HepG2 (cell line): ENCODE measurements at regions not wholly inside any gene's neighbourhood (a gene's known extent, or its start where the extent isn't known, plus 50 kb on each side); places are given as distances from the start of the nearest gene placed in this dataset.

Source experiments
- ATAC-seq: fragments of 200-7000 bp; cut with Tn5 transposase; 3 replicates; pipeline ENCODE4 v1.9.1; 2020; ENCODE audit warnings: mild to moderate bottlenecking, moderate library complexity
- BruUV-seq: library from RNA; stranded (reverse); fragments of 400-500 nt; replicated peaks from 2 replicates; lab custom pipeline; 2021; lab: Mats Ljungman, UMichigan
- CTCF ChIA-PET: fragments of 300-600 bp; formaldehyde crosslinking; extraction: SDS; loops from one replicate; lab custom pipeline; 2021; ENCODE audit warnings: low total read pairs, inconsistent platforms, low intra/inter-chr PET ratio; lab: Yijun Ruan, JAX
- POLR2A ChIA-PET: fragments of 350-600 bp; sonication (Branson Sonifier 250); formaldehyde crosslinking; loops from one replicate; lab custom pipeline; 2020; ENCODE audit warnings: antibody characterized with exemption, inconsistent platforms; lab: Yijun Ruan, JAX
- DNase-seq: peaks from one replicate; pipeline ENCODE4 v3.0.0-alpha.2; 2015; ENCODE audit warnings: low spot score
- FAIRE-seq: peaks from 3 replicates; lab custom pipeline; 2011; peaks lifted over from hg19 to GRCh38; lab: Jason Lieb, UNC
- H2AFZ ChIP-seq: one replicate; pipeline ENCODE4 v1.6.1; 2011; ENCODE audit warnings: low read length, inconsistent platforms
- H3K27ac ChIP-seq: fragments of 300-600 bp; 3 replicates; pipeline ENCODE4 v1.8.0; 2011; ENCODE audit warnings: mixed run types, mild to moderate bottlenecking, mixed read lengths, low read length, inconsistent platforms; ENCODE audit not compliant: insufficient read depth; ENCODE audit errors: extremely low read length
- H3K27me3 ChIP-seq, 2 experiments: fragments of 200-600 bp in 1 of 2; 2 replicates in 1 of 2; 3 replicates in 1 of 2; pipeline versions ENCODE4 v1.6.0 to v1.8.0; 2011; ENCODE audit warnings: low read length in 2 of 2, mild to moderate bottlenecking in 2 of 2, moderate library complexity in 2 of 2, inconsistent platforms in 1 of 2; ENCODE audit not compliant: insufficient read depth in 2 of 2, control insufficient read depth in 1 of 2
- H3K36me3 ChIP-seq, 2 experiments: fragments of 200-600 bp in 1 of 2; replicated peaks in 1 of 2; 2 replicates in 1 of 2; 3 replicates in 1 of 2; pipeline versions ENCODE4 v1.5.1 to v1.8.0; 2011; ENCODE audit warnings: low read length in 2 of 2, inconsistent platforms in 1 of 2; ENCODE audit not compliant: insufficient read depth in 2 of 2, control insufficient read depth in 1 of 2
- H3K4me1 ChIP-seq: 2 replicates; pipeline ENCODE4 v1.5.1; 2012; ENCODE audit warnings: low read length, inconsistent platforms; ENCODE audit not compliant: insufficient read depth
- H3K4me2 ChIP-seq: 2 replicates; pipeline ENCODE4 v1.6.0; 2011; ENCODE audit warnings: low read depth, low read length, inconsistent platforms
- H3K4me3 ChIP-seq, 3 experiments: fragments of 200-600 bp in 1 of 3; sonication (generic), shearing (Covaris generic) in 1 of 3; replicated peaks in 1 of 3; 2 replicates each; pipeline ENCODE4 v1.5.1; 2011 to 2016; ENCODE audit warnings: low read length in 3 of 3, inconsistent platforms in 2 of 3, low read depth in 2 of 3, mild to moderate bottlenecking in 2 of 3, control low read depth in 1 of 3, mixed read lengths in 1 of 3; ENCODE audit not compliant: insufficient read depth in 1 of 3
- H3K79me2 ChIP-seq: one replicate; pipeline ENCODE4 v1.6.1; 2011; ENCODE audit warnings: low read length, inconsistent platforms; ENCODE audit not compliant: insufficient read depth
- H3K9ac ChIP-seq: 2 replicates; pipeline ENCODE4 v1.6.0; 2011; ENCODE audit warnings: mild to moderate bottlenecking, low read depth, low read length, inconsistent platforms; ENCODE audit not compliant: insufficient read depth
- H3K9me3 ChIP-seq: 2 replicates; pipeline ENCODE4 v1.5.1; 2012; ENCODE audit warnings: mild to moderate bottlenecking, low read length
- H4K20me1 ChIP-seq: 2 replicates; pipeline ENCODE4 v1.6.0; 2011; ENCODE audit warnings: inconsistent platforms, mild to moderate bottlenecking, low read length, moderate library complexity; ENCODE audit not compliant: insufficient read depth
- EZH2 ChIP-seq: conservative IDR thresholded peaks from 2 replicates; pipeline ENCODE4 v1.6.1; 2012; ENCODE audit warnings: mild to moderate bottlenecking, low read depth, low read length, moderate library complexity
- HNRNPL ChIP-seq: fragments of 200-400 bp; formaldehyde crosslinking; IDR thresholded peaks from 2 replicates; pipeline ENCODE4 v1.6.1; 2017; ENCODE audit warnings: mild to moderate bottlenecking, low read depth, low read length
- KLF9 ChIP-seq: IDR thresholded peaks from 2 replicates; pipeline ENCODE4 v1.6.1; 2016; ENCODE audit warnings: low read depth
- MED13 ChIP-seq: sonication (generic); formaldehyde crosslinking; IDR thresholded peaks from 2 replicates; pipeline ENCODE4 v1.5.0; 2020; ENCODE audit warnings: missing genetic modification reagents
- MYNN ChIP-seq: sonication (generic); formaldehyde crosslinking; IDR thresholded peaks from 2 replicates; pipeline ENCODE4 v1.4.0; 2020; ENCODE audit warnings: mild to moderate bottlenecking, low read depth, missing genetic modification reagents
- PAF1 ChIP-seq: IDR thresholded peaks from 2 replicates; pipeline ENCODE4 v1.6.1; 2016; ENCODE audit warnings: missing genetic modification reagents, missing compliant biosample characterization
- ZBTB7B ChIP-seq: sonication (generic); formaldehyde crosslinking; IDR thresholded peaks from 2 replicates; pipeline ENCODE4 v1.4.0; 2020; ENCODE audit warnings: missing genetic modification reagents
- ZMYM2 ChIP-seq: sonication (generic); formaldehyde crosslinking; IDR thresholded peaks from 2 replicates; pipeline ENCODE4 v1.8.0; 2022; ENCODE audit warnings: mild to moderate bottlenecking, missing genetic modification reagents
- ZNF17 ChIP-seq: sonication (generic); formaldehyde crosslinking; IDR thresholded peaks from 2 replicates; pipeline ENCODE4 v1.5.0; 2020; ENCODE audit warnings: mild to moderate bottlenecking, missing genetic modification reagents
- ZNF264 ChIP-seq: sonication (generic); formaldehyde crosslinking; IDR thresholded peaks from 2 replicates; pipeline ENCODE4 v1.4.0; 2020; ENCODE audit warnings: missing genetic modification reagents
- WGBS: methylation state at CpG from one replicate; pipeline ENCODE4 v1.1.6; 2017; ENCODE audit warnings: low lambda C conversion rate; 5-methylcytosine and 5-hydroxymethylcytosine counted together
- in situ Hi-C: cut with HindIII; loops from 2 replicates; pipeline ENCODE4 v1.10.0; 2017; ENCODE audit warnings: low pct_unique_long_range_greater_than_20kb; ENCODE audit not compliant: extremely low pct_ligation_motif_present
- intact Hi-C: fragments of 100-400 bp; cut with micrococcal nuclease; formaldehyde crosslinking; loops from one replicate; pipeline ENCODE4 v1.10.0; 2022; ENCODE audit not compliant: unreplicated experiment
- TF ChIP-seq, protein P1 (sequence below): sonication (generic); formaldehyde crosslinking; IDR thresholded peaks from 2 replicates; pipeline ENCODE4 v1.8.0; 2022; ENCODE audit warnings: mild to moderate bottlenecking, missing genetic modification reagents; ENCODE audit not compliant: insufficient replicate concordance
- TF ChIP-seq, protein P2 (sequence below): sonication (generic); formaldehyde crosslinking; conservative IDR thresholded peaks from 2 replicates; pipeline ENCODE4 v1.4.0; 2020; ENCODE audit warnings: missing genetic modification reagents
- TF ChIP-seq, protein P3 (sequence below): IDR thresholded peaks from 2 replicates; pipeline ENCODE4 v1.6.1; 2012; ENCODE audit warnings: low read length, improper control_type of control experiment

DNA sequence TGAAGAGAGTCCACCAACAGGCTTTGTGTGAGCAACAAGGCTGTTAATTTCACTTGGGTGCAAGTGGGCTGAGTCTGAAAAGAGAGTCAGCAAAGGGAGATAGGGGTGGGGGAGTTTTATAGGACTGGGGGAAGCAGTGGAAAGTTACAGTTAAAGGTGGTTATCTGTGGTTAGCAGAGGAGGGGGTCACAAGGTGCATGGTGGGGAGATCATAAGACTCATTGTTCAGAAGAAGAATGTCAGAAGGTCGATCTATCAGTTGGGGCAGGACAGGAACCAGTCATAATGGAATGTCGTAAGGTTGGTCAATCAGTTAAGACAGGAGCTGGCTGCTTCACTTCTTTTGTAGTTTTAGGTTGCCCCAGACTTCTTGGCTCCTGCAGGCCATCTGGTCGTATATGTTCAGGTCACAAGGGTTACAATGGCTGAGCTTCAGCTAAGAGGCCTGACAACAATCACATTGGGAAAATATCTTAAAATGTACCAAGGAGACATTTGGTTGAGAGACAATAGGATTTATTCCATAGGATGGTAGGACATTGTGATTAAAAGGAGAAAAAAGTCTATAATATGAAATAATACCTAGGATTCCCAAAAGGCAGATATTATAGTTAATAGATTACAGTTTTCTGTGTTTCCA, 356.4 kb downstream of the ANKRD7 start:
- TF ChIP-seq ZNF264 (CRISPR knock-in tag) (no peak), KLF9 (CRISPR knock-in tag) (no peak), PAF1 (CRISPR knock-in tag) (no peak), EZH2 (no peak)
- TF ChIP-seq, protein P1, sequence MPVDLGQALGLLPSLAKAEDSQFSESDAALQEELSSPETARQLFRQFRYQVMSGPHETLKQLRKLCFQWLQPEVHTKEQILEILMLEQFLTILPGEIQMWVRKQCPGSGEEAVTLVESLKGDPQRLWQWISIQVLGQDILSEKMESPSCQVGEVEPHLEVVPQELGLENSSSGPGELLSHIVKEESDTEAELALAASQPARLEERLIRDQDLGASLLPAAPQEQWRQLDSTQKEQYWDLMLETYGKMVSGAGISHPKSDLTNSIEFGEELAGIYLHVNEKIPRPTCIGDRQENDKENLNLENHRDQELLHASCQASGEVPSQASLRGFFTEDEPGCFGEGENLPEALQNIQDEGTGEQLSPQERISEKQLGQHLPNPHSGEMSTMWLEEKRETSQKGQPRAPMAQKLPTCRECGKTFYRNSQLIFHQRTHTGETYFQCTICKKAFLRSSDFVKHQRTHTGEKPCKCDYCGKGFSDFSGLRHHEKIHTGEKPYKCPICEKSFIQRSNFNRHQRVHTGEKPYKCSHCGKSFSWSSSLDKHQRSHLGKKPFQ = no peak
- in situ Hi-C loops = no loop called here
- WGBS = 3% methylated on average over 3 of the region's 3 CpGs
- no peaks in the 10 kb centered on the region for H3K79me2 ChIP-seq
- no peaks in the 10 kb centered on the region for H4K20me1 ChIP-seq
- H3K9ac ChIP-seq = no peak overlapping the region
- H3K27ac ChIP-seq = no peak overlapping the region
- H3K4me1 ChIP-seq = no peaks in the 10 kb centered on the region
- no peaks in the 10 kb centered on the region for H3K27me3 ChIP-seq
- ChIA-PET POLR2A (no interaction called here), CTCF (no interaction called here)
- DNase-seq (no peak), FAIRE-seq (no peak), ATAC-seq (no peak)
- no TSS peak for BruUV-seq
- no peak overlapping the region for H3K4me3 ChIP-seq
- no peak overlapping the region for H3K4me2 ChIP-seq
- no peak overlapping the region for H2AFZ ChIP-seq
- peaks cover 3% of the 10 kb centered on the region; the same call in 1 of the 2 replicates for H3K9me3 ChIP-seq
- intact Hi-C loops = no loop called here
- H3K36me3 ChIP-seq = no peaks in the 10 kb centered on the region

GRCh38 chr7:118583641-118584040, 359.1 kb downstream of the ANKRD7 start:
- no peak for ATAC-seq
- Histone ChIP-seq H3K9ac (no peak overlapping the region), H3K27me3 (no peaks in the 10 kb centered on the region), H3K36me3 (no peaks in the 10 kb centered on the region), H3K9me3 (peaks cover 31% of the 10 kb centered on the region), H3K4me2 (no peak overlapping the region), H3K79me2 (no peaks in the 10 kb centered on the region), H2AFZ (no peak overlapping the region), H3K27ac (no peak overlapping the region), H3K4me1 (no peaks in the 10 kb centered on the region), H4K20me1 (no peaks in the 10 kb centered on the region), H3K4me3 (no peak overlapping the region)
- no TSS peak for BruUV-seq
- CTCF ChIA-PET = no interaction called here
- in situ Hi-C loops (no loop called here), intact Hi-C loops (no loop called here)
- DNase-seq = no peak
- FAIRE-seq = no peak
- POLR2A ChIA-PET = no interaction called here
- 0% methylated on average over 1 of the region's 1 CpG for WGBS
- no peak for TF ChIP-seq ZNF17 (CRISPR knock-in tag)
- TF ChIP-seq, protein P2, sequence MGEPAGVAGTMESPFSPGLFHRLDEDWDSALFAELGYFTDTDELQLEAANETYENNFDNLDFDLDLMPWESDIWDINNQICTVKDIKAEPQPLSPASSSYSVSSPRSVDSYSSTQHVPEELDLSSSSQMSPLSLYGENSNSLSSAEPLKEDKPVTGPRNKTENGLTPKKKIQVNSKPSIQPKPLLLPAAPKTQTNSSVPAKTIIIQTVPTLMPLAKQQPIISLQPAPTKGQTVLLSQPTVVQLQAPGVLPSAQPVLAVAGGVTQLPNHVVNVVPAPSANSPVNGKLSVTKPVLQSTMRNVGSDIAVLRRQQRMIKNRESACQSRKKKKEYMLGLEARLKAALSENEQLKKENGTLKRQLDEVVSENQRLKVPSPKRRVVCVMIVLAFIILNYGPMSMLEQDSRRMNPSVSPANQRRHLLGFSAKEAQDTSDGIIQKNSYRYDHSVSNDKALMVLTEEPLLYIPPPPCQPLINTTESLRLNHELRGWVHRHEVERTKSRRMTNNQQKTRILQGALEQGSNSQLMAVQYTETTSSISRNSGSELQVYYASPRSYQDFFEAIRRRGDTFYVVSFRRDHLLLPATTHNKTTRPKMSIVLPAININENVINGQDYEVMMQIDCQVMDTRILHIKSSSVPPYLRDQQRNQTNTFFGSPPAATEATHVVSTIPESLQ (CRISPR knock-in tag) = no peak
- TF ChIP-seq, protein P3, sequence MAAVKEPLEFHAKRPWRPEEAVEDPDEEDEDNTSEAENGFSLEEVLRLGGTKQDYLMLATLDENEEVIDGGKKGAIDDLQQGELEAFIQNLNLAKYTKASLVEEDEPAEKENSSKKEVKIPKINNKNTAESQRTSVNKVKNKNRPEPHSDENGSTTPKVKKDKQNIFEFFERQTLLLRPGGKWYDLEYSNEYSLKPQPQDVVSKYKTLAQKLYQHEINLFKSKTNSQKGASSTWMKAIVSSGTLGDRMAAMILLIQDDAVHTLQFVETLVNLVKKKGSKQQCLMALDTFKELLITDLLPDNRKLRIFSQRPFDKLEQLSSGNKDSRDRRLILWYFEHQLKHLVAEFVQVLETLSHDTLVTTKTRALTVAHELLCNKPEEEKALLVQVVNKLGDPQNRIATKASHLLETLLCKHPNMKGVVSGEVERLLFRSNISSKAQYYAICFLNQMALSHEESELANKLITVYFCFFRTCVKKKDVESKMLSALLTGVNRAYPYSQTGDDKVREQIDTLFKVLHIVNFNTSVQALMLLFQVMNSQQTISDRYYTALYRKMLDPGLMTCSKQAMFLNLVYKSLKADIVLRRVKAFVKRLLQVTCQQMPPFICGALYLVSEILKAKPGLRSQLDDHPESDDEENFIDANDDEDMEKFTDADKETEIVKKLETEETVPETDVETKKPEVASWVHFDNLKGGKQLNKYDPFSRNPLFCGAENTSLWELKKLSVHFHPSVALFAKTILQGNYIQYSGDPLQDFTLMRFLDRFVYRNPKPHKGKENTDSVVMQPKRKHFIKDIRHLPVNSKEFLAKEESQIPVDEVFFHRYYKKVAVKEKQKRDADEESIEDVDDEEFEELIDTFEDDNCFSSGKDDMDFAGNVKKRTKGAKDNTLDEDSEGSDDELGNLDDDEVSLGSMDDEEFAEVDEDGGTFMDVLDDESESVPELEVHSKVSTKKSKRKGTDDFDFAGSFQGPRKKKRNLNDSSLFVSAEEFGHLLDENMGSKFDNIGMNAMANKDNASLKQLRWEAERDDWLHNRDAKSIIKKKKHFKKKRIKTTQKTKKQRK = no peak
- TF ChIP-seq ZMYM2 (CRISPR knock-in tag) = no peak
- no peak for TF ChIP-seq HNRNPL
- TF ChIP-seq MYNN (CRISPR knock-in tag) = no peak
- TF ChIP-seq ZBTB7B (CRISPR knock-in tag) = no peak
- TF ChIP-seq MED13 (CRISPR knock-in tag) = no peak
